Psoas muscle (tissue), 7 donors: ENCODE measurements at regions not wholly inside any gene's neighbourhood (a gene's known extent, or its start where the extent isn't known, plus 50 kb on each side); places are given as distances from the start of the nearest gene placed in this dataset.

Experiments used
- ATAC-seq, 4 donors: fragments of 200-7000 bp; cut with Tn5 transposase; one replicate each; pipeline ENCODE4 v1.9.1; 2020; ENCODE audit warnings: moderate library complexity in 3 of 4, mild to moderate bottlenecking in 2 of 4
- DNase-seq, 2 donors: peaks; one replicate each; pipeline ENCODE4 v3.0.0-alpha.2; 2020
- H3K27ac ChIP-seq: fragments of 200-600 bp; one replicate; pipeline ENCODE4 v1.8.0; 2022
- H3K27me3 ChIP-seq, 3 donors: fragments of 200-600 bp in 1 of 3; one replicate each; pipeline versions ENCODE4 v1.6.1 to v1.8.0; 2013 to 2022; ENCODE audit warnings: low read length in 2 of 3, mild to moderate bottlenecking in 2 of 3, moderate library complexity in 1 of 3; ENCODE audit not compliant: insufficient read depth in 3 of 3
- H3K36me3 ChIP-seq, 2 donors: fragments of 200-600 bp in 1 of 2; one replicate each; pipeline versions ENCODE4 v1.6.1 to v1.8.0; 2013 to 2022; ENCODE audit warnings: low read depth in 1 of 2, mild to moderate bottlenecking in 1 of 2, moderate library complexity in 1 of 2; ENCODE audit not compliant: insufficient read depth in 1 of 2
- H3K4me1 ChIP-seq: fragments of 200-600 bp; one replicate; pipeline ENCODE4 v1.8.0; 2022
- H3K4me3 ChIP-seq: fragments of 200-600 bp; one replicate; pipeline ENCODE4 v1.8.0; 2022; ENCODE audit warnings: mild to moderate bottlenecking
- H3K9me3 ChIP-seq: fragments of 200-600 bp; one replicate; pipeline ENCODE4 v1.8.0; 2022
- WGBS, 3 donors: extraction: QIAGEN DNeasy Blood & Tissue Kit; methylation state at CpG; one replicate each; pipeline versions ENCODE4 v1.1.6 to v1.1.7; 2013; 5-methylcytosine and 5-hydroxymethylcytosine counted together
- intact Hi-C, 2 donors: fragments of 100-400 bp; cut with DNase I; formaldehyde crosslinking; loops; one replicate each; pipeline versions ENCODE4 v1.11.0 to v1.14.2; 2022
- TF ChIP-seq, protein P1 (sequence below): fragments of 200-600 bp; IDR thresholded peaks from one replicate; pipeline ENCODE4 v1.8.0; 2022; ENCODE audit warnings: antibody characterized with exemption
- donor health status: healthy with polysubstance abuse.
- donor health status: DM: no; HTN: no; CAD: no; lungs with moderate emphysema.
- donor health status: Bipolar disorder and iron deficiency.
- donor health status: healthy.
- donor health status: DM: yes; HTN: yes; CAD: no.
- donor health status: DM: no; HTN: no; CAD: no.
- donor health status: DM: yes; HTN: yes; CAD: no.

DNA sequence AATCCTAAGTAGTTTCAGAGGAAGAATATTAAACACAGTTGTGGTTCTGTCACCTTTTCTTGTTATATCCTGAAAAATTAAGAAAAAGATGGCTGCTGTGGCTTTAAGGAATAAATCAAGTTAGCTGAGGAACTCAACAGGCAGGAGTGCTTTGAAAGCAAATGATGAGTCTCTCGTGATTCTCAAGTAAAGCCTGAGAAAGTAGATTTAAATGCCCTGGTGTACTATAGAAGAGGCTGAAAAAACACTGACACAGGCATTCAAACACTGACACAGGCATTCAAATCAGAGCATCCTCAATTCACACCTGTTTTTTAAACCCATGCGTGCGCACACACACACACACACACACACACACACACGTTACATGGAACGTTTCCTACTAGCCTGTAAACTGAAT lies 218.6 kb downstream of the OGFRL1 start:
- 65 to 74% (median 74%) methylated on average over 5 of the region's 5 CpGs for WGBS, 3 donors
- TF ChIP-seq, protein P1, sequence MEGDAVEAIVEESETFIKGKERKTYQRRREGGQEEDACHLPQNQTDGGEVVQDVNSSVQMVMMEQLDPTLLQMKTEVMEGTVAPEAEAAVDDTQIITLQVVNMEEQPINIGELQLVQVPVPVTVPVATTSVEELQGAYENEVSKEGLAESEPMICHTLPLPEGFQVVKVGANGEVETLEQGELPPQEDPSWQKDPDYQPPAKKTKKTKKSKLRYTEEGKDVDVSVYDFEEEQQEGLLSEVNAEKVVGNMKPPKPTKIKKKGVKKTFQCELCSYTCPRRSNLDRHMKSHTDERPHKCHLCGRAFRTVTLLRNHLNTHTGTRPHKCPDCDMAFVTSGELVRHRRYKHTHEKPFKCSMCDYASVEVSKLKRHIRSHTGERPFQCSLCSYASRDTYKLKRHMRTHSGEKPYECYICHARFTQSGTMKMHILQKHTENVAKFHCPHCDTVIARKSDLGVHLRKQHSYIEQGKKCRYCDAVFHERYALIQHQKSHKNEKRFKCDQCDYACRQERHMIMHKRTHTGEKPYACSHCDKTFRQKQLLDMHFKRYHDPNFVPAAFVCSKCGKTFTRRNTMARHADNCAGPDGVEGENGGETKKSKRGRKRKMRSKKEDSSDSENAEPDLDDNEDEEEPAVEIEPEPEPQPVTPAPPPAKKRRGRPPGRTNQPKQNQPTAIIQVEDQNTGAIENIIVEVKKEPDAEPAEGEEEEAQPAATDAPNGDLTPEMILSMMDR = no peak
- no peaks in the 10 kb centered on the region for H3K27me3 ChIP-seq
- no peak for DNase-seq
- intact Hi-C loops = loop anchor here in 1 of 2 donors (10.0 kb wide), 1 partner anchor 312 kb away; no protein-coding TSS in a partner anchor
- no peaks in the 10 kb centered on the region for H3K9me3 ChIP-seq
- no peaks in the 10 kb centered on the region for H3K4me1 ChIP-seq
- no peak overlapping the region for H3K27ac ChIP-seq
- H3K36me3 ChIP-seq = no peaks in the 10 kb centered on the region
- ATAC-seq = no peak
- H3K4me3 ChIP-seq = no peak overlapping the region

DNA sequence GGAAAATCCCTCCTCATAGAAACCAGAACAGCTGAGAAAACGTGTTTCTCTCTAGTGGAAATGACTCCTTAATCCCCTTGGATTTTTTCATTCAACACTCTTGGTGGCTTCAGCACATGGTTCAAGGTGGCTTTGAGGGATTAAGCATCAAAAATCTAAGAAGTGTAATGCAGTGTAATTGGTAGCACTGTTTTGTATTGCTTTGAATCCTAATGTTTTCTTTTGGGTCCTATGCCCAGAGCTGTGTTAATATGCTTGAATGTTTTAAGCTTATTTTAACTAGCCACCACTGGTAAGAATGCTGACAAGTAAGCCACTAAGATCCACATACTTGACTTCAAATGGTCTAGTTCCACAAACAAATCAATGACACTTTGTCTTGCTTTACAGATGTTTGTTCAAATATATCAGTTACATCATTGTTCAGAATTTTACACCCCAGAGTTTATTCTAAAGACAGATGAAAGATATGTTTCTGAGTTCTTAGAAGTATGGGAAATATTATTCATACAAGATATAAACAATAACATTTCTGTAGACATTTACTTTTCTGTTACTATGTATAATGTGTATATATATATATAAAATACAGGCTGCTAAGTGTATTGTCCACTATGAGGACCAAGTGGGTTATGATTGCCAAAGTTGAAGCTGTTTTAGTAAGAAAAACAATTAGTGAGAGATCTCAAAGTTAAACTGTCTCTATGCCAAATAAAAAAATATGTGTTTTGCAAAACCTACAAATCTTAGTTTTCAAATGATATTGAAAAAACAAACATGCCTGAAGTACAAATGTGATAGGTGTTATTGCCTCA lies 220.8 kb downstream of the OGFRL1 start:
- Histone ChIP-seq H3K4me1 (peaks cover 11% of the 10 kb centered on the region), H3K4me3 (no peak overlapping the region), H3K27me3 (no peaks in the 10 kb centered on the region), H3K36me3 (no peaks in the 10 kb centered on the region), H3K9me3 (no peaks in the 10 kb centered on the region), H3K27ac (no peak overlapping the region)
- WGBS, 3 donors = 25 to 42% (median 32%) methylated on average over 1 of the region's 1 CpG
- TF ChIP-seq, protein P1 = no peak
- no peak for ATAC-seq
- intact Hi-C loops = loop anchor here (1.0 to 10.0 kb wide), 3 partner anchors 122 to 315 kb away; no protein-coding TSS in a partner anchor
- no peak for DNase-seq

- no peak overlapping the region for H3K4me3 ChIP-seq
- intact Hi-C loops = loop anchor here (1.0 to 5.0 kb wide), 2 partner anchors 123 to 127 kb away; no protein-coding TSS in a partner anchor
- DNase-seq = peak; percentile 31 to 49
- no peak overlapping the region for H3K27ac ChIP-seq
- peak; percentile 67 to 85 (median 71) for ATAC-seq
- H3K36me3 ChIP-seq = no peaks in the 10 kb centered on the region
- 30 to 53% (median 35%) methylated on average over 5 of the region's 5 CpGs for WGBS, 3 donors
- no peaks in the 10 kb centered on the region for H3K27me3 ChIP-seq
- no peaks in the 10 kb centered on the region for H3K9me3 ChIP-seq
- TF ChIP-seq, protein P1 = peak; percentile 54
- H3K4me1 ChIP-seq = peaks cover 11% of the 10 kb centered on the region
Observed at GRCh38 chr6:71510057-71510713, 221.6 kb downstream of the OGFRL1 start.

DNA sequence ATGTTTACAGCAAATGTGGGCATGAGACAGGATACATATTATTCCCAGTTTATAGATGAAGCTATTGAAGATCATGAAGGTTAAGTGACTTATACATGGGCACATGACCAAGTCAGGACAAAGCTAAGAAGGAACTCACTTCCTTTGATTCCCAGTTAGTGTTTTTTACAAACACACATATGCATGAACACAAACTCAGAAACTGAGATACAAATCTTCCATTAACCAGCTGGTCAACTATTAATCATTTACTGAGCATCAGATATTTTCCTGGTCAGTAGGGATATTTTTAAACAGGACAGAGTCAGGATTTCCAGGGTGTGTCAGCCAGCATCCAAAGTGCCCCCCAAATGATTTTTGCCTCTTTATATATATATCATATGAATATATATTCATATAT lies 222.2 kb downstream of the OGFRL1 start:
- peaks cover 11% of the 10 kb centered on the region for H3K4me1 ChIP-seq
- H3K36me3 ChIP-seq = no peaks in the 10 kb centered on the region
- no peak overlapping the region for H3K4me3 ChIP-seq
- TF ChIP-seq, protein P1 = no peak
- H3K9me3 ChIP-seq = no peaks in the 10 kb centered on the region
- intact Hi-C loops = loop anchor here (1.0 to 5.0 kb wide), 2 partner anchors 124 to 128 kb away; no protein-coding TSS in a partner anchor
- H3K27ac ChIP-seq = no peak overlapping the region
- no peak for ATAC-seq
- no peaks in the 10 kb centered on the region for H3K27me3 ChIP-seq
- DNase-seq = no peak
